SK-N-SH treated with all-trans-retinoic acid at 6 μM for 48 hours (cell line): ENCODE measurements at regions not wholly inside any gene's neighbourhood (a gene's known extent, or its start where the extent isn't known, plus 50 kb on each side); places are given as distances from the start of the nearest gene placed in this dataset.

Source experiments
- ATAC-seq: fragments of 200-7000 bp; cut with Tn5 transposase; 3 replicates; pipeline ENCODE4 v1.9.1; 2020; ENCODE audit warnings: mild to moderate bottlenecking, moderate library complexity
- ARNTL ChIP-seq: fragments of 450-650 bp; formaldehyde crosslinking; IDR thresholded peaks from 2 replicates; pipeline ENCODE4 v1.5.0; 2020; ENCODE audit warnings: low read depth, mild to moderate bottlenecking, moderate library complexity, borderline replicate concordance
- BACH2 ChIP-seq: fragments of 250-450 bp; sonication (Bioruptor Pico); IDR thresholded peaks from 2 replicates; pipeline ENCODE4 v1.9.0; 2021; ENCODE audit warnings: mild to moderate bottlenecking, borderline replicate concordance
- ISL1 ChIP-seq: fragments of 250-450 bp; sonication (Bioruptor Pico); IDR thresholded peaks from 2 replicates; pipeline ENCODE4 v2.1.2; 2022; ENCODE audit warnings: mild to moderate bottlenecking, moderate library complexity
- OSR1 ChIP-seq: fragments of 250-450 bp; sonication (Bioruptor Pico); IDR thresholded peaks from 2 replicates; pipeline ENCODE4 v1.8.0; 2022; ENCODE audit warnings: moderate library complexity, mild to moderate bottlenecking, inconsistent platforms
- PPARA ChIP-seq: fragments of 250-450 bp; sonication (Bioruptor Pico); IDR thresholded peaks from 2 replicates; pipeline ENCODE4 v1.5.0; 2020; ENCODE audit warnings: mild to moderate bottlenecking, borderline replicate concordance
- SNAI2 ChIP-seq: fragments of 250-450 bp; sonication (Bioruptor Pico); IDR thresholded peaks from 2 replicates; pipeline ENCODE4 v1.5.0; 2020; ENCODE audit warnings: mild to moderate bottlenecking, moderate library complexity
- TCF4 ChIP-seq: fragments of 250-450 bp; sonication (Bioruptor Pico); IDR thresholded peaks from 2 replicates; pipeline ENCODE4 v1.8.0; 2021; ENCODE audit warnings: mild to moderate bottlenecking, moderate library complexity, borderline replicate concordance
- TOX ChIP-seq: fragments of 250-450 bp; sonication (Bioruptor Pico); IDR thresholded peaks from 2 replicates; pipeline ENCODE4 v1.8.0; 2021; ENCODE audit warnings: mild to moderate bottlenecking, moderate library complexity, borderline replicate concordance
- ZC3H10 ChIP-seq: fragments of 250-450 bp; sonication (Bioruptor Pico); IDR thresholded peaks from 2 replicates; pipeline ENCODE4 v1.5.1; 2021; ENCODE audit warnings: mild to moderate bottlenecking, moderate library complexity
- ZFP3 ChIP-seq: fragments of 250-450 bp; sonication (Bioruptor Pico); IDR thresholded peaks from 2 replicates; pipeline ENCODE4 v1.5.0; 2020; ENCODE audit warnings: mild to moderate bottlenecking, moderate library complexity
- ZFP30 ChIP-seq: fragments of 450-650 bp; formaldehyde crosslinking; IDR thresholded peaks from 2 replicates; pipeline ENCODE4 v1.5.0; 2022; ENCODE audit warnings: mild to moderate bottlenecking, moderate library complexity
- ZNF565 ChIP-seq: fragments of 450-650 bp; formaldehyde crosslinking; conservative IDR thresholded peaks from 2 replicates; pipeline ENCODE4 v1.5.0; 2020; ENCODE audit warnings: low read depth, mild to moderate bottlenecking, moderate library complexity
- ZNF70 ChIP-seq: fragments of 450-650 bp; formaldehyde crosslinking; IDR thresholded peaks from 2 replicates; pipeline ENCODE4 v1.5.0; 2020; ENCODE audit warnings: mild to moderate bottlenecking, moderate library complexity
- ZNF8 ChIP-seq: fragments of 450-650 bp; formaldehyde crosslinking; IDR thresholded peaks from 2 replicates; pipeline ENCODE4 v1.5.0; 2020; ENCODE audit warnings: mild to moderate bottlenecking, moderate library complexity
- TF ChIP-seq, protein P1 (sequence below): fragments of 250-450 bp; sonication (Bioruptor Pico); IDR thresholded peaks from 2 replicates; pipeline ENCODE4 v1.8.0; 2021; ENCODE audit warnings: low read depth, mild to moderate bottlenecking, moderate library complexity, borderline replicate concordance
- TF ChIP-seq, protein P2 (sequence below): fragments of 250-450 bp; sonication (Bioruptor Pico); IDR thresholded peaks from 2 replicates; pipeline ENCODE4 v1.5.1; 2020; ENCODE audit warnings: low read depth, mild to moderate bottlenecking, moderate library complexity
- TF ChIP-seq, protein P3 (sequence below): fragments of 250-450 bp; sonication (Bioruptor Pico); IDR thresholded peaks from 2 replicates; pipeline ENCODE4 v1.8.0; 2020; ENCODE audit warnings: mild to moderate bottlenecking, moderate library complexity, borderline replicate concordance

DNA sequence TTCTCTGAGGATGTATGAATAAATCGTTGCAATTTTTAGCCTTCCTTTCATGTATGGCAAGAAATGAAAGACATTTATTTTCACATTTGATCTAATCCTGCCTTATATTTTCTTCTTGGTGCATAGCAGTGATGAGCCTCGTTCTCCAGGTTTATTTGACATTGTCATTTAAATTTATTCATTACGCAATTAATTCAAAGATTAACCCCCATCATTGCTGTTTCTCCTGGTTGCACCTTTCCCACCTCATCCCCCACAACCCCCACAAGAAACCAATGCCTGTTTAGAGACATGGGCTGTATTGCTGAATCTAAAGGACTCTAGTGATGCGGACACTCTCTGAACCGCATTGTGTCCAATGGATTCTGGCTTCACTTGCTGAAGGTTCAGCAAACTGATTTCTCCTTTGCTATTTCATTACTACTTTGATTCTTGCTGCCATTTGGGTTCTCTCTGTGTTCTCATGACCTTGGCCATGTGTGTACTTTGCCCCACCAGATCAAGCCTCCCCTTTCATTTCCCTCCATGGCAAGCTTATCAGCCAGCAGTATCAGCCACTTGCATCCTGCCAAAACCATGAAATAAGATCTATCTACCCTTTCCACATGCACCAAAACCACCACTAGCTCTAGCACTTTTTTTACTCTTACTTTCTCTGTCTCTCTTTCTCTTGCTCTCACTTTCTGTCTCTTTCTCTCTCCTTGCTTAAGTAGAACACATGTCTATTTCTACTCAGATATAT is 382.7 kb downstream of the GBE1 start:
- TF ChIP-seq, protein P1, sequence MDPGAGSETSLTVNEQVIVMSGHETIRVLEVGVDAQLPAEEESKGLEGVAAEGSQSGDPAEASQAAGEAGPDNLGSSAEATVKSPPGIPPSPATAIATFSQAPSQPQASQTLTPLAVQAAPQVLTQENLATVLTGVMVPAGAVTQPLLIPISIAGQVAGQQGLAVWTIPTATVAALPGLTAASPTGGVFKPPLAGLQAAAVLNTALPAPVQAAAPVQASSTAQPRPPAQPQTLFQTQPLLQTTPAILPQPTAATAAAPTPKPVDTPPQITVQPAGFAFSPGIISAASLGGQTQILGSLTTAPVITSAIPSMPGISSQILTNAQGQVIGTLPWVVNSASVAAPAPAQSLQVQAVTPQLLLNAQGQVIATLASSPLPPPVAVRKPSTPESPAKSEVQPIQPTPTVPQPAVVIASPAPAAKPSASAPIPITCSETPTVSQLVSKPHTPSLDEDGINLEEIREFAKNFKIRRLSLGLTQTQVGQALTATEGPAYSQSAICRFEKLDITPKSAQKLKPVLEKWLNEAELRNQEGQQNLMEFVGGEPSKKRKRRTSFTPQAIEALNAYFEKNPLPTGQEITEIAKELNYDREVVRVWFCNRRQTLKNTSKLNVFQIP (CRISPR knock-in tag) = no peak
- TF ChIP-seq TCF4 (no peak), ISL1 (CRISPR knock-in tag) (no peak), ARNTL (CRISPR knock-in tag) (no peak), ZNF70 (no peak)
- TF ChIP-seq, protein P2, sequence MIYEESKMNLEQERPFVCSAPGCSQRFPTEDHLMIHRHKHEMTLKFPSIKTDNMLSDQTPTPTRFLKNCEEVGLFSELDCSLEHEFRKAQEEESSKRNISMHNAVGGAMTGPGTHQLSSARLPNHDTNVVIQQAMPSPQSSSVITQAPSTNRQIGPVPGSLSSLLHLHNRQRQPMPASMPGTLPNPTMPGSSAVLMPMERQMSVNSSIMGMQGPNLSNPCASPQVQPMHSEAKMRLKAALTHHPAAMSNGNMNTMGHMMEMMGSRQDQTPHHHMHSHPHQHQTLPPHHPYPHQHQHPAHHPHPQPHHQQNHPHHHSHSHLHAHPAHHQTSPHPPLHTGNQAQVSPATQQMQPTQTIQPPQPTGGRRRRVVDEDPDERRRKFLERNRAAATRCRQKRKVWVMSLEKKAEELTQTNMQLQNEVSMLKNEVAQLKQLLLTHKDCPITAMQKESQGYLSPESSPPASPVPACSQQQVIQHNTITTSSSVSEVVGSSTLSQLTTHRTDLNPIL = no peak
- no peak for ATAC-seq

DNA sequence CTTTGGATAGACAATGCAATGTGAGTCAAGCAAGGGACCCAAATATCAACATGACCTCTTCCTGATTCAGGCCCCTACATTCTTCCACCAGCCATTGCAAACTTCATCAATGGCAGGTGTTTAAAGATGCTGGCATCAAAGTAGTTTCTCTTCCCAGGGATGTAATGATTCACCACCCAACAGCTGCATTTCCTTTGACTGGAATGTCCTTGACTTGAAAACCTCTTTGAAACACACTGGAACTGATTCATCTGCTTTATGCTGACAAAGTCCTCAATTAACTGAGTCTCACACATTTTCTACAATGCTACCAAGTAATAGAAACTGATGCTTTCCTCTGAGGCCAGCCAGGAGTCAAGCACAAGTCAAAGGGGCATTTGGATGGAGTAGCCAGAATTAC is 385.5 kb downstream of the GBE1 start:
- TF ChIP-seq TOX (CRISPR knock-in tag) (no peak), ZNF8 (CRISPR knock-in tag) (no peak)
- ATAC-seq = no peak

- no peak for ATAC-seq
- TF ChIP-seq, protein P3, sequence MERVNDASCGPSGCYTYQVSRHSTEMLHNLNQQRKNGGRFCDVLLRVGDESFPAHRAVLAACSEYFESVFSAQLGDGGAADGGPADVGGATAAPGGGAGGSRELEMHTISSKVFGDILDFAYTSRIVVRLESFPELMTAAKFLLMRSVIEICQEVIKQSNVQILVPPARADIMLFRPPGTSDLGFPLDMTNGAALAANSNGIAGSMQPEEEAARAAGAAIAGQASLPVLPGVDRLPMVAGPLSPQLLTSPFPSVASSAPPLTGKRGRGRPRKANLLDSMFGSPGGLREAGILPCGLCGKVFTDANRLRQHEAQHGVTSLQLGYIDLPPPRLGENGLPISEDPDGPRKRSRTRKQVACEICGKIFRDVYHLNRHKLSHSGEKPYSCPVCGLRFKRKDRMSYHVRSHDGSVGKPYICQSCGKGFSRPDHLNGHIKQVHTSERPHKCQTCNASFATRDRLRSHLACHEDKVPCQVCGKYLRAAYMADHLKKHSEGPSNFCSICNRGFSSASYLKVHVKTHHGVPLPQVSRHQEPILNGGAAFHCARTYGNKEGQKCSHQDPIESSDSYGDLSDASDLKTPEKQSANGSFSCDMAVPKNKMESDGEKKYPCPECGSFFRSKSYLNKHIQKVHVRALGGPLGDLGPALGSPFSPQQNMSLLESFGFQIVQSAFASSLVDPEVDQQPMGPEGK (CRISPR knock-in tag) = no peak
- TF ChIP-seq BACH2 (CRISPR knock-in tag) = no peak
- no peak for TF ChIP-seq SNAI2 (CRISPR knock-in tag)
These were observed 397.0 kb downstream of the GBE1 start for GRCh38 chr3:81364411-81364810.

DNA sequence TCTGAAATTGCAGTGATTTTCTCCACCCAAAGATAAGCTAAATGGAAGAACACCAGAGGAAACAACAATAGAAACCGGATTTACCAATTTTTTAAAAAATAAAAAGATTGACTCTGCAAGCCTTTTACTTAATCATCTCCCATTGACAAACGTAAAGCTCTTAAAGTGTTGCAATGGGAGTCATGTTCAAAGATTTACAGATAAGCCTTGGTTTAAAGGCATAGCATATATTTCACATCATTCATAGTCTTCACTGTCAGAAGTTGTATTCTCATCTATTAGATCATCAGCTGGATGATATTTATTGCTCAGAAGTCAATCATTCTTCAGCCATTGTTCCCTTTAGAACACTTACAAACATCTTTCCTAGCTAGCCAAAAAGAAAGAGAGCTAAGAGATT is 397.6 kb downstream of the GBE1 start:
- TF ChIP-seq ISL1 (CRISPR knock-in tag) (no peak), ZNF8 (CRISPR knock-in tag) (no peak), ZFP30 (no peak), ARNTL (CRISPR knock-in tag) (no peak), SNAI2 (CRISPR knock-in tag) (no peak), TOX (CRISPR knock-in tag) (no peak), TCF4 (no peak), OSR1 (CRISPR knock-in tag) (no peak), BACH2 (CRISPR knock-in tag) (no peak), ZNF70 (no peak), PPARA (CRISPR knock-in tag) (no peak)
- ATAC-seq = no peak

GRCh38 chr3:81354119-81354518 is 407.3 kb downstream of the GBE1 start:
- no peak; the same call in 1 of the 3 replicates for ATAC-seq
- no peak for TF ChIP-seq SNAI2 (CRISPR knock-in tag)
- peak; percentile 46 for TF ChIP-seq ISL1 (CRISPR knock-in tag)
- TF ChIP-seq ZNF565 = no peak

DNA sequence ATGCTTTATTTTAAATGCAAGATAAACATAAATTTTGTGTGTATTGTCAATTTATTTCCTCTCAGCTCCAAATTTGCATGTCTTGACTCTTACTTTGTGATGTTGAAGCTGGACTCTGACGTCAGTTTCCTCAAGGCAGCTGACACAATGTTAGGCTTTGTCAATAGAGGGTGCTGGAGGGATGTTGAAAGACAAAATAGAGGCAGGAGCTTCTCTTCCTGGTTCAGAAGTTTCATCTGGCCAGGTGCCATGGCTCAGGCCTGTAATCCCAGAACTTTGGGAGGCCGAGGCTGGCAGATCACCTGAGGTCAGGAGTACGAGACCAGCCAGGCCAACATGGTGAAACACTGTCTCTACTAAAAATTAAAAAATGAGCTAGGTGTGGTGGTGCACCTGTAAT is 408.6 kb downstream of the GBE1 start:
- TF ChIP-seq, protein P3 (CRISPR knock-in tag) = no peak
- TF ChIP-seq SNAI2 (CRISPR knock-in tag) (no peak), ZFP3 (no peak), ARNTL (CRISPR knock-in tag) (no peak), ZNF8 (CRISPR knock-in tag) (no peak), ZC3H10 (CRISPR knock-in tag) (no peak)
- ATAC-seq = no peak
